Central memory CD8-positive, alpha-beta T cell (primary cell): ENCODE measurements at regions not wholly inside any gene's neighbourhood (a gene's known extent, or its start where the extent isn't known, plus 50 kb on each side); places are given as distances from the start of the nearest gene placed in this dataset.

Experiments used
- ATAC-seq: fragments of 150-1000 bp; cut with Tn5 transposase; replicated peaks from 2 replicates; pipeline ENCODE4 v1.10.0; 2022; ENCODE audit warnings: mild to moderate bottlenecking, moderate FRiP score, moderate number of reproducible peaks; ENCODE audit not compliant: poor library complexity, severe bottlenecking; ENCODE audit errors: extremely low read depth
- DNase-seq, 2 donors: peaks; one replicate each; pipeline ENCODE4 v3.0.0; 2021; ENCODE audit warnings: low spot score in 2 of 2
- H3K27ac Mint-ChIP-seq: one replicate; pipeline ENCODE4 v1.8.0; 2022; ENCODE audit warnings: low read depth, mild to moderate bottlenecking, moderate library complexity, mixed read lengths
- H3K27me3 Mint-ChIP-seq: one replicate; pipeline ENCODE4 v1.8.0; 2022; ENCODE audit warnings: mixed read lengths
- H3K36me3 Mint-ChIP-seq: one replicate; pipeline ENCODE4 v1.8.0; 2022; ENCODE audit warnings: mild to moderate bottlenecking, moderate library complexity, mixed read lengths; ENCODE audit not compliant: insufficient read depth
- H3K4me1 Mint-ChIP-seq: one replicate; pipeline ENCODE4 v1.8.0; 2022; ENCODE audit warnings: mixed read lengths
- H3K4me3 Mint-ChIP-seq: one replicate; pipeline ENCODE4 v1.8.0; 2022; ENCODE audit warnings: mild to moderate bottlenecking, moderate library complexity, mixed read lengths
- H3K9me3 Mint-ChIP-seq: one replicate; pipeline ENCODE4 v1.8.0; 2022; ENCODE audit warnings: mixed read lengths

GRCh38 chr15:62483814-62484213, 318.7 kb upstream of the C2CD4B start:
- H3K4me1 Mint-ChIP-seq: no peaks in the 10 kb centered on the region
- peaks cover 63% of the 10 kb centered on the region for H3K27me3 Mint-ChIP-seq
- H3K27ac Mint-ChIP-seq: no peak overlapping the region
- H3K4me3 Mint-ChIP-seq: no peak overlapping the region
- DNase-seq (no peak), ATAC-seq (no peak)
- no peaks in the 10 kb centered on the region for H3K36me3 Mint-ChIP-seq
- no peaks in the 10 kb centered on the region for H3K9me3 Mint-ChIP-seq

- H3K27ac Mint-ChIP-seq: no peak overlapping the region
- ATAC-seq (no peak), DNase-seq (no peak)
- peaks cover 77% of the 10 kb centered on the region for H3K27me3 Mint-ChIP-seq
- H3K4me3 Mint-ChIP-seq: no peak overlapping the region
- no peaks in the 10 kb centered on the region for H3K9me3 Mint-ChIP-seq
- no peaks in the 10 kb centered on the region for H3K4me1 Mint-ChIP-seq
- H3K36me3 Mint-ChIP-seq: no peaks in the 10 kb centered on the region
Observed at GRCh38 chr15:62485170-62485720, 320.2 kb upstream of the C2CD4B start.

GRCh38 chr15:62486041-62486440, 321.0 kb upstream of the C2CD4B start:
- Mint-ChIP-seq H3K27me3 (peaks cover 72% of the 10 kb centered on the region), H3K36me3 (no peaks in the 10 kb centered on the region), H3K27ac (no peak overlapping the region), H3K4me1 (no peaks in the 10 kb centered on the region), H3K4me3 (no peak overlapping the region), H3K9me3 (no peaks in the 10 kb centered on the region)
- no peak for ATAC-seq
- DNase-seq: no peak

DNA sequence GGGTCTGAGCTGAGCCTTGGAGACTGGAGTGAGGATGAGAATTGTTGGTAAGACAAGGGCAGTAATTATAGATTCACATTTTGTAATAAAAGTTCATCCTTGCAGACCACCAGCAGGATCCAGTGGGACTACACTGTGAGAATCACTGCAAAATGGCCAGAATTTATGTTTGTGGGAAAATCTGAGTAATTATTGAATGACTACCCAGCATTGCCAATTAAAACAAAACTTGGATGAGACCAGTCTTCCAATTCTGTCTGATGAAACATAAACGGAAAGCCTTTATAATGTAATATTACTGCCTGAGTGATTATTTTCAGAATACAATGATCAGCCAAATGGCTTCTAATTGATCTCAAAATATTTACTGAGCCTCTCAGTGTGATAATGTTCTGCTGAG, 323.3 kb upstream of the C2CD4B start:
- DNase-seq (no peak), ATAC-seq (no peak)
- Mint-ChIP-seq H3K27me3 (peaks cover 73% of the 10 kb centered on the region), H3K4me3 (no peak overlapping the region), H3K9me3 (no peaks in the 10 kb centered on the region), H3K27ac (no peak overlapping the region), H3K36me3 (no peaks in the 10 kb centered on the region), H3K4me1 (no peaks in the 10 kb centered on the region)

- ATAC-seq (no peak), DNase-seq (no peak)
- H3K36me3 Mint-ChIP-seq: no peaks in the 10 kb centered on the region
- no peaks in the 10 kb centered on the region for H3K9me3 Mint-ChIP-seq
- H3K27me3 Mint-ChIP-seq: peaks cover 46% of the 10 kb centered on the region
- H3K4me3 Mint-ChIP-seq: no peak overlapping the region
- H3K27ac Mint-ChIP-seq: no peak overlapping the region
- H3K4me1 Mint-ChIP-seq: no peaks in the 10 kb centered on the region
Observed at GRCh38 chr15:62491642-62492041, 326.6 kb upstream of the C2CD4B start.

- Mint-ChIP-seq H3K4me1 (no peaks in the 10 kb centered on the region), H3K4me3 (no peak overlapping the region), H3K27ac (no peak overlapping the region), H3K27me3 (peaks cover 33% of the 10 kb centered on the region), H3K9me3 (no peaks in the 10 kb centered on the region), H3K36me3 (no peaks in the 10 kb centered on the region)
- DNase-seq (no peak), ATAC-seq (no peak)
Observed at GRCh38 chr15:62492900-62493299, 327.8 kb upstream of the C2CD4B start.

GRCh38 chr15:62494197-62494596, 329.1 kb upstream of the C2CD4B start:
- Mint-ChIP-seq H3K36me3 (no peaks in the 10 kb centered on the region), H3K4me3 (no peak overlapping the region), H3K27ac (no peak overlapping the region), H3K4me1 (no peaks in the 10 kb centered on the region), H3K9me3 (no peaks in the 10 kb centered on the region), H3K27me3 (peaks cover 21% of the 10 kb centered on the region)
- no peak for ATAC-seq
- DNase-seq: no peak

GRCh38 chr15:62495670-62496614, 330.9 kb upstream of the C2CD4B start:
- H3K9me3 Mint-ChIP-seq: no peaks in the 10 kb centered on the region

DNA sequence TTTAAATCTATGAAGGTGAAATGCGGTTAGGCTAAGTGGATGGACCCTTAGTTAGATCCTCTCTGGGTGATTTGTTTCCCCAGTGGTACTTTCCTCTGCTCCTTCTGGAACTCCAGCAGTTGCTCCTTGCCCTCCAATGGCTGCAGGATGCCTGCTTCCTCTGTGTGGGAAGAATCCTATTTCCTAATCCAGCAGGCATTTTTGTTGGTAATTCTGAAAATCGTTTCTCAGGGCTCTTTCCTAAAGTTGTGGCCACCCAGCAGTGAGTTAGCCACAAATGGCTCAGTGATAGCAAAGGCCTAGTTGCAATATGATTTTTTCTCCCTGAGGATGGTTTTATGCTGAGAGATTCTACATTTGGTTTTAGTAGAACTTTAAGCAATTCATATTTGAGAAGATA, 332.3 kb upstream of the C2CD4B start:
- no peak for ATAC-seq
- Mint-ChIP-seq H3K27ac (no peak overlapping the region), H3K36me3 (no peaks in the 10 kb centered on the region)

More at GRCh38 chr15:62495670-62496614, 330.9 kb upstream of the C2CD4B start:
- H3K4me3 Mint-ChIP-seq: no peak overlapping the region
- no peak overlapping the region for H3K27ac Mint-ChIP-seq
- no peaks in the 10 kb centered on the region for H3K36me3 Mint-ChIP-seq
- peaks cover 9% of the 10 kb centered on the region for H3K27me3 Mint-ChIP-seq
- no peaks in the 10 kb centered on the region for H3K4me1 Mint-ChIP-seq
- no peak for DNase-seq
- ATAC-seq: no peak

DNA sequence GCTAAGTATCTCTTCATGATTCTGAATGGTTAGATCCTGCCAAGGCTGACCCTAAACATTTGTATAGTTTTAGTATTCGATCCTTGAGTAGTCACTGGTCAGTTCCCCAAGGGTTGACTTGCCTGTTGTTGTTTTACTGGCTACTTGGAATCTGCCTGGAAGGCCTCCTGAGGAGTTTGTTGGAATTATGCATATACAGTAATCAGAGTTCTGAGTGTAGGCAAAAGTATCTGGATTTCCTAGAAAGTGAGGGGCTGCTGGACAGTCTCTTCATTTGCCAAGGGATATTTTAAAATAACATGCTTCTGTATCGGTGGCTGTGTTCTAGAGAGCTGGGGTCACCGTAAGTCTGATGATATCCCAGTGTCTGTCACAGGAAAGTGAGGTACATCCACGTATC, 333.2 kb upstream of the C2CD4B start:
- DNase-seq: no peak
- Mint-ChIP-seq H3K36me3 (no peaks in the 10 kb centered on the region), H3K27ac (no peak overlapping the region), H3K27me3 (peaks cover 3% of the 10 kb centered on the region), H3K9me3 (no peaks in the 10 kb centered on the region), H3K4me1 (no peaks in the 10 kb centered on the region), H3K4me3 (no peak overlapping the region)
- ATAC-seq: no peak

More for the DNA sequence above, 332.3 kb upstream of the C2CD4B start:
- no peak for DNase-seq
- Mint-ChIP-seq H3K4me3 (no peak overlapping the region), H3K27me3 (peaks cover 9% of the 10 kb centered on the region), H3K4me1 (no peaks in the 10 kb centered on the region), H3K9me3 (no peaks in the 10 kb centered on the region)

- Mint-ChIP-seq H3K27me3 (peaks cover 7% of the 10 kb centered on the region), H3K9me3 (no peaks in the 10 kb centered on the region), H3K36me3 (no peaks in the 10 kb centered on the region), H3K4me3 (no peak overlapping the region), H3K27ac (no peak overlapping the region), H3K4me1 (no peaks in the 10 kb centered on the region)
- no peak for DNase-seq
- ATAC-seq: no peak
Observed at GRCh38 chr15:62498712-62499111, 333.6 kb upstream of the C2CD4B start.

GRCh38 chr15:62500325-62500724, 335.2 kb upstream of the C2CD4B start:
- Mint-ChIP-seq H3K4me3 (no peak overlapping the region), H3K27me3 (peaks cover 20% of the 10 kb centered on the region), H3K9me3 (no peaks in the 10 kb centered on the region), H3K4me1 (no peaks in the 10 kb centered on the region), H3K36me3 (no peaks in the 10 kb centered on the region), H3K27ac (no peak overlapping the region)
- DNase-seq: no peak
- ATAC-seq: no peak

- no peaks in the 10 kb centered on the region for H3K9me3 Mint-ChIP-seq
- no peaks in the 10 kb centered on the region for H3K36me3 Mint-ChIP-seq
- H3K27me3 Mint-ChIP-seq: peaks cover 20% of the 10 kb centered on the region
- no peaks in the 10 kb centered on the region for H3K4me1 Mint-ChIP-seq
- ATAC-seq: no peak
- no peak overlapping the region for H3K27ac Mint-ChIP-seq
- no peak for DNase-seq
- H3K4me3 Mint-ChIP-seq: no peak overlapping the region
Observed at GRCh38 chr15:62502451-62502850, 337.4 kb upstream of the C2CD4B start.
